HUES64 (cell line): ENCODE measurements at regions not wholly inside any gene's neighbourhood (a gene's known extent, or its start where the extent isn't known, plus 50 kb on each side); places are given as distances from the start of the nearest gene placed in this dataset.

Source experiments
- H3K27ac ChIP-seq: 2 replicates; pipeline ENCODE4 v1.7.0; 2013; ENCODE audit warnings: low read depth, low read length, inconsistent platforms
- H3K27me3 ChIP-seq: 2 replicates; pipeline ENCODE4 v1.6.1; 2013; ENCODE audit warnings: mild to moderate bottlenecking, low read length; ENCODE audit not compliant: insufficient read depth
- H3K36me3 ChIP-seq: 2 replicates; pipeline ENCODE4 v1.6.1; 2013; ENCODE audit warnings: mild to moderate bottlenecking, low read length; ENCODE audit not compliant: insufficient read depth
- H3K4me1 ChIP-seq: 2 replicates; pipeline ENCODE4 v1.6.1; 2013; ENCODE audit warnings: mild to moderate bottlenecking, low read length, moderate library complexity; ENCODE audit not compliant: insufficient read depth
- H3K4me3 ChIP-seq: 2 replicates; pipeline ENCODE4 v1.5.1; 2013; ENCODE audit warnings: mild to moderate bottlenecking, low read length, moderate library complexity
- H3K9ac ChIP-seq: 2 replicates; pipeline ENCODE4 v1.6.1; 2013; ENCODE audit warnings: mild to moderate bottlenecking, low read depth, low read length
- H3K9me3 ChIP-seq: 2 replicates; pipeline ENCODE4 v1.6.1; 2013; ENCODE audit warnings: low read depth, low read length; ENCODE audit not compliant: insufficient read depth
- WGBS: fragments of 150-250, 120-280 bp; methylation state at CpG from one replicate; pipeline ENCODE4 v1.1.7; 2013; ENCODE audit warnings: missing lambda C conversion rate; 5-methylcytosine and 5-hydroxymethylcytosine counted together

DNA sequence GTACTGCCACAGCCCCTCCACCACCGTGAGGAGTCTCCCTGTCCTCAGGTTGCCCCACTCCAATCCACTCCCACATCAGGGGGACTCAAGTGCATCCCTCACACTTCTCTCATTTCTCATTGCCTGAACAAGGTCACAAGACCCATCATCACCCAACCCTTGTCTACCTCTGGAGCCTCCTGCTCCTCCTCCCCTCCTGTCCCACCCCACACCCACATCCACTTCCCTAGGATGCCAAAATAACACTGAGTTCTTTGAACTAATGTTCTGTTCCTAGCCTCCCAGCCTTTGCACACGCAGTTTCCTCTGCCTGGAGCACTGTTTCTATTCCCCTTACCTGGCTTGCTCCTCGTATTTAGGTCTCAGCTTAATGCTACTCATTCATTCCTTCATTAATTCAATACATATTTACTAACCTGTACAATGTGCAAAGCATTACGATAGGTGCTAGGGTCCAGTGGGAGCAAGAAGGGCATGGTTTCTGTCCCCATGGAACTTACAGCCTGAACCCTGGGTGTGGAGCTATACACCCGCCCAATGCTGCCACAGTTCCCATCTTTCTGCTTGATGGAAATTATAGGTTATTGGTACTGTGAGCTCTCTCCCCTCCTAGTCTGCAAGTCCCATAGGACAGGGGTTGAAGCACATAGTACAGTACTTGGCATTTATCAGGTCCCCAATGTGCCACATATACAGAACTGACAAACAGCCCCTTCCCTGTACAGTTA lies 96.1 kb upstream of the GRIK3 start:
- Histone ChIP-seq H3K4me1 (no peaks in the 10 kb centered on the region), H3K36me3 (no peaks in the 10 kb centered on the region), H3K9me3 (no peaks in the 10 kb centered on the region), H3K27me3 (no peaks in the 10 kb centered on the region), H3K27ac (no peak overlapping the region), H3K9ac (no peak overlapping the region), H3K4me3 (no peak overlapping the region)
- WGBS: 83% methylated on average over 5 of the region's 5 CpGs

DNA sequence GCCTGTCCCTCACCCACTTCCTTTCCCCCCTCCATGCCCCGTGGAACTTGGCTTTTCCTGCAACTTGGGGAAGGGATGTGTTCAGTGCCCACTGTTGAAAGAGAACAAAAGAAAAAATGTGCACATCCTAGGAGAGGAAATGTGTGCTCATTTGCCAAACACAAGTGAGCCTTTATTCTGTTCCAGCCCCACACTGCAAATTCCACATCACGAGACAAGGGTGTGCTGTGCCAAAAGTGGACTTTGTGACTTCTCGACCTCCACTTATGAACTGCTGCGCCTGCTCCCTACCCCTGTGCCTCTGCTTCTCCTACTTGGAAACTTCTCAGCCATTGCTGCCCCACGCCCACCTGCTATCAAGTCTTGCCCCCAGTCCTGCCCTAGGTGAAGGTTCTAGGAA lies 97.0 kb upstream of the GRIK3 start:
- no peak overlapping the region for H3K27ac ChIP-seq
- H3K9me3 ChIP-seq: no peaks in the 10 kb centered on the region
- H3K4me1 ChIP-seq: no peaks in the 10 kb centered on the region
- H3K27me3 ChIP-seq: no peaks in the 10 kb centered on the region
- no peak overlapping the region for H3K9ac ChIP-seq
- H3K4me3 ChIP-seq: no peak overlapping the region
- 89% methylated on average over 5 of the region's 5 CpGs for WGBS
- H3K36me3 ChIP-seq: no peaks in the 10 kb centered on the region

DNA sequence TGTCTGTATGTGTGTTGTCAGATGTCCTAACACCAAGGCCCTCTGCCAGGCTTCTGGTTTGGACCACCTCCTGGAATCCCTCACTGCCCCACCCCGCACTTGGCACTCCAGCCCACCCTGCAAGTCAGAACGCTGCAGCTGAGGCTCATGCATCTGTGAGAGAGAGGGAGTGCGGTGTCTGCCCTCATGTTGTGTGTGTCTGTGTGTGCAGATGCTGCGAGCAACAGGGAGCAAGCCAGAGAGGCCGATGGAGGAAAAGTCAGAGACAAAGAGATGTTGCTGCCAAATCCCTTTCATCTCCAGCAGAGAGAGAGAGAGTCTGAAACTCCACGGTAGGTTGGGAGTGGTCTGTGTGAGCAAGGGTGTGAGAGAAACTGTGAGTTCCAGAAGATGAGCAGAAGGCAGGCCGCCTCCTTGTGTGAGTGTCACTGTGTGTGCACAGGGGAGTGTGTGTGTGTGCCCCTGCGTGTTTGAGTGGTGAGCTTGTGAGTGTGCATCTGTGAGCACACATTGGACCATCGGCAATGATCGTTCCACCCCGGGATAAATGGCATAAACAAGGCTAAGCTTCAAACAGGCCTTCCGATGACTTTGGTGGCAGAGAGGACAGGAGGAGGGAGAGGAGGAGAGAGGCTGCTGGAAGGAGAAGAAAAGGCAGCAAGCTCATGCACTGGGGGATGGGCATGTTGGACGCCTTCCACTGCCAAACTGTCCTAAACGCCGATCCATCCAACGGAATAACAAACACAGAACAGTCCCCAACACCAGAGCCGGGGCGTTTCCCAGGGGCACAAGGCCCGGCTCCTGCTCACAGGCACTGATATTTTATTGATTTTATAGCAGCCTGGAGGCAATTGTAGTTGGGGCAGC lies 99.2 kb upstream of the GRIK3 start:
- Histone ChIP-seq H3K27ac (no peak overlapping the region), H3K4me1 (no peaks in the 10 kb centered on the region), H3K36me3 (no peaks in the 10 kb centered on the region), H3K27me3 (no peaks in the 10 kb centered on the region), H3K9ac (no peak overlapping the region), H3K9me3 (no peaks in the 10 kb centered on the region), H3K4me3 (no peak overlapping the region)
- 84% methylated on average over 19 of the region's 19 CpGs for WGBS

DNA sequence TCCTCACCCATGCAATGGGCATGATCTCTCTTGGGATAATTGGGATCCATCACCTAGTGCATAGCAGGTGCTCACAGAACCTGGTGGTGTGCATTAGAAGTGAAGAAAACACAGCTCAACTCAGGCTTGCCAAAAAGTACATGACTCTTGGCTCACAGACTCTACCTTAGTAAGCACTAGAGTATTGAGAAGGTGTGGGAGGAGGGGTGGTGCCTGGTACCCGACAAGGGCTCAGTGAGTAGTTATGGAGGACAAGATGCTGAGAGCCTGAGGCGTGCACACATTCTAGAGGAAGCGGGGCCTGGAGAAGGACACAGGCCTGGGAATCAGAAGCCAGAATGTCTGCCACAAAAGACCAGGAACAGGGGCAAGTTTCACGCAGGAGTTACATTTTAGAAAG lies 100.3 kb upstream of the GRIK3 start:
- H3K27me3 ChIP-seq: no peaks in the 10 kb centered on the region
- H3K27ac ChIP-seq: no peak overlapping the region
- no peaks in the 10 kb centered on the region for H3K4me1 ChIP-seq
- H3K36me3 ChIP-seq: no peaks in the 10 kb centered on the region
- no peak overlapping the region for H3K9ac ChIP-seq
- 88% methylated on average over 4 of the region's 4 CpGs for WGBS
- H3K4me3 ChIP-seq: no peak overlapping the region
- H3K9me3 ChIP-seq: no peaks in the 10 kb centered on the region

DNA sequence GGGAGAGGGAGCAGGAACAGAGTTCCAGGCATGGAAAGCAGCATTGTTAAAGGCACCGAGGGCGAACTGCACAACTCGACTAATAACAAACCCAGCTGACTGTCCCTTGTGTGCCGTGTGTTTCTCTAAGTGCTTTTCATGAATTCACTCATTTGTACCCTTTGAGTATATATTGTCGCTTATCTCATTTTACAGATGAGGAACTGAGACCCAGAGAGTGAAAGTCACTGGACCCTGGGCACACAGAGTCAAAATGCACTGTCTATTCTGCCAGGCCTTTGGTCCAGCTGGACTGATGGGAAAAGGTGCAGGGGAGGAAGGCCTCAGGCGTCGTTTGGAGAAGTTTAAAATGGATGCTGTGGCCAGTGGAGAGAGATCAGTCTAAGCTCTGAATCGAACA lies 100.7 kb upstream of the GRIK3 start:
- no peaks in the 10 kb centered on the region for H3K4me1 ChIP-seq
- WGBS: 93% methylated on average over 8 of the region's 8 CpGs
- H3K27ac ChIP-seq: no peak overlapping the region
- H3K9ac ChIP-seq: no peak overlapping the region
- H3K27me3 ChIP-seq: no peaks in the 10 kb centered on the region
- no peaks in the 10 kb centered on the region for H3K36me3 ChIP-seq
- H3K9me3 ChIP-seq: no peaks in the 10 kb centered on the region
- H3K4me3 ChIP-seq: no peak overlapping the region

DNA sequence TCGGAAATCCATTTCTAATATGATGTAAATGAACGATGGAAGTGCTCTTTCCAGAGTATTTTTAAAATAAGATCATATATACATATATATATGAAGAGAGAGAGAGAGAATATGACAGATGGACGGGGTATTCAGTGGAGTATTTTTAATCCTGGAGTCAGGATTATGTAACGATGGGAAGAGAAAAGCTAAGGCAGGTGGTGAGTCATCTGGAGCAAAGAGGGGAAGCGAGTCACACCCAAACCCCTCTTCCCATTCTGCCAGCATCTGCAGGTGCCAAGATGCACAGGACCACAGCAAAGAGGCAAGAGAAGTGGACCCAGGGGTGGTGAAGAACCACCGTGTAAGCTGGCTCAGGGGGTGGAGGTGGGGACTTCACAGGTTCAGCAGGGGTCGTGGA lies 102.7 kb upstream of the GRIK3 start:
- WGBS: 68% methylated on average over 5 of the region's 7 CpGs
- no peak overlapping the region for H3K9ac ChIP-seq
- H3K9me3 ChIP-seq: no peaks in the 10 kb centered on the region
- H3K27ac ChIP-seq: no peak overlapping the region
- no peak overlapping the region for H3K4me3 ChIP-seq
- no peaks in the 10 kb centered on the region for H3K36me3 ChIP-seq
- H3K4me1 ChIP-seq: no peaks in the 10 kb centered on the region
- H3K27me3 ChIP-seq: no peaks in the 10 kb centered on the region

DNA sequence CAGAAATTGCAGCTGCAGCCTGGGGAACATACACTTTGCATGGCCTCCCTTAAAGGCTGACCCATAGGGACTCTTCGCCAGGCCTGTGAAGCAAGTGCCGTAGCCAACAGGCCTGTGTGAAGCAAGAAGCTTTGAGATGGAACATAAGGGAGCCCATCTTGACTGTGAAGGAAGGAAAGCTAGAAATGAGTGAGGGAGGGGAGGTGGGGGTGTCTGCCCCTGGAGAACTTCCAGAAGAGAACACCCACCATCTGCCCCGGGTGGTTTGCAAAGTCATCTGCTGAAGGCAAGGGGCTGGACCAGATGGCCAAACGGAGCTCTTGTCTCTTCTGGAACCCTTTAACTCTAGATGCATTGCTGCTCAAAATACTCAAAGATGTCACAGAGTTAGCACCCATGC lies 103.3 kb upstream of the GRIK3 start:
- no peaks in the 10 kb centered on the region for H3K36me3 ChIP-seq
- H3K27ac ChIP-seq: no peak overlapping the region
- H3K4me1 ChIP-seq: no peaks in the 10 kb centered on the region
- no peak overlapping the region for H3K4me3 ChIP-seq
- H3K9me3 ChIP-seq: no peaks in the 10 kb centered on the region
- WGBS: 93% methylated on average over 4 of the region's 4 CpGs
- H3K9ac ChIP-seq: no peak overlapping the region
- peaks cover 1% of the 10 kb centered on the region; the same call in 1 of the 2 replicates for H3K27me3 ChIP-seq

DNA sequence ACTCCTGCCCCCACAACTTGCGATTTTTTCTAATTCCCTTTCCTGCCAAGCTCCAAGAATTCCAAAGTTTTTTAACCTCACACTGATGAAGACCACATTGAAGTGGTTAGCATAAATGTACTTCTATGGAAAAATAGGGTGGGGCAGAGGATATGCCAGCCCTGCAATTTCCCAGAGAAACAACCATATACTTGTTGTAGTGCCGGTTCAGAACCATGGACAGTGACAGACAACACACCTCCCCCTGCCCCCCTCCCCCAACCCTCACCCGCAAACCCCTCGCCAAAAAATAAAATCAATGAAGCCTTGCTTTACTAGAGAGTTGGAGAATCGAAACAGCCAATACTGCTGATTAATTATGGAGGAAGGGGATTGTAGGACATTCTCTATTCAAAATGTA lies 109.5 kb upstream of the GRIK3 start:
- Histone ChIP-seq H3K4me1 (no peaks in the 10 kb centered on the region), H3K9ac (no peak overlapping the region), H3K27ac (no peak overlapping the region), H3K9me3 (no peaks in the 10 kb centered on the region), H3K4me3 (no peak overlapping the region), H3K36me3 (no peaks in the 10 kb centered on the region), H3K27me3 (peaks cover 2% of the 10 kb centered on the region; the same call in 1 of the 2 replicates)
- 38% methylated on average over 3 of the region's 5 CpGs for WGBS

DNA sequence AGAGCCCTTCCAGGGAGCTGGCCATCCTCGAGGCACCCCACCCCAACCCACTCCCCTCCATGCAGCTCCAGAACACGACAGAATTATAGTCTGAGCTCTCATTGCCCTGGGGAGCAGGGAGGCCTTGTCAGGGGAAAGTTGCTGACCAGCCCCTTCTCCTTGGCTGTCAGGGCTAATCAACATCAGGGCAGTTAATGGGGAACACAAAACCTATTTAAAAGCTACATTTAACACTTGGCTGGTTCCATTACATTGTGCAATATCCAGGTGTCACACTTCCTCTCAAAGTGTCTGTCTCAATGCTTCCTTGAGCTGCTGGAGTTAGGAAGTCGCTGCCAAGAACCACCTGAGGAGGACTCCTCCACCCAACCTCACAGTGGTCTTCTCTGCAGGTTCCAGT lies 111.8 kb upstream of the GRIK3 start:
- no peaks in the 10 kb centered on the region for H3K9me3 ChIP-seq
- H3K4me3 ChIP-seq: no peak overlapping the region
- H3K27me3 ChIP-seq: peaks cover 2% of the 10 kb centered on the region; the same call in 1 of the 2 replicates
- H3K4me1 ChIP-seq: no peaks in the 10 kb centered on the region
- H3K36me3 ChIP-seq: no peaks in the 10 kb centered on the region
- no peak overlapping the region for H3K9ac ChIP-seq
- H3K27ac ChIP-seq: no peak overlapping the region
- 78% methylated on average over 3 of the region's 3 CpGs for WGBS

DNA sequence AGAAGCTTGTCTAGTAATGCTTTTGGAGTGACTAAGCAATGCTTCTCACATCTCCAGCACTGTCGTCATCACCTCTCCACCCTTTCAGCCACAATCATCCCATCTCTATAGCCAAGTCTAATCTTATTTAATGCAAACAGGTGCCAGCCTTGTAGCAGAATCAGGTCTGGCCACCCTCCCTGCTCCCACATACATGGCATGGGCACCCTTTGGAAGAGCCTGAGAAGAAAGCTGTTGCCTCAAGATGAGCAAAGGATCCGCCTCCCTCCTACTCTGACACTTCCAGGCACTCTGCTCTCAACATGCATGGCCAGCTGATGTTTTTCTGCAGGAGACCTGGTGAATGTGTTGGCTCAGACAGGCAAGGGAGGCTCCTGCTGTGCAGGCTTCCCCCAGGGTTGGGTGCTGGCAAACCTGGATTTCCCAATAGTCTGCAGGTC lies 113.1 kb upstream of the GRIK3 start:
- Histone ChIP-seq H3K9ac (no peak overlapping the region), H3K36me3 (no peaks in the 10 kb centered on the region), H3K9me3 (no peaks in the 10 kb centered on the region), H3K27me3 (peaks cover 2% of the 10 kb centered on the region; the same call in 1 of the 2 replicates), H3K27ac (no peak overlapping the region), H3K4me3 (no peak overlapping the region), H3K4me1 (no peaks in the 10 kb centered on the region)
- 90% methylated on average over 2 of the region's 2 CpGs for WGBS

DNA sequence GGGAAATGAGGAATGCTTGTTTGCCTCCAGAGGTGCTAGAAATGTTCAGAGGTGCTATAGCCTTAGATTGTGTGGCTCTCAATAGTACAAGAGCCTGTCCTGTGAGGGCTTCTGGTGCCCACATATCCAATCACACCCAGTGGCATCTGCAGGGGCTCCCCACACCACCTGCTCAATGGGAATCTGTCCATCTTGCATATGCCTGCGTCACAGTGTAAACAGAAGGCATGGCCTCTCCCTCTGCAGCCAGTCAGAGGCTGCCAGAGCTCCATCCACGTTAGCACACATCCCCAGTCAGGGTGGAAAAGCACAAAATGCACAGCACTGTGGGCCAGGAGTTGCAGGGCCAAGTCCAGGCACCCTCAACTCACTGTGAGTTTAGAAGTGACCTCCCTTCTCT lies 113.6 kb upstream of the GRIK3 start:
- WGBS: 80% methylated on average over 2 of the region's 2 CpGs
- Histone ChIP-seq H3K36me3 (no peaks in the 10 kb centered on the region), H3K27ac (no peak overlapping the region), H3K9me3 (no peaks in the 10 kb centered on the region), H3K27me3 (no peaks in the 10 kb centered on the region), H3K4me3 (no peak overlapping the region), H3K9ac (no peak overlapping the region), H3K4me1 (no peaks in the 10 kb centered on the region)
